ENCODE measurements at regions not wholly inside any gene's neighbourhood (a gene's known extent, or its start where the extent isn't known, plus 50 kb on each side); places are given as distances from the start of the nearest gene placed in this dataset.

GRCh38 chr3:197381371-197381770, 83.0 kb upstream of the DLG1 start:
- Histone ChIP-seq H3K36me3 (ENCODE audit: insufficient read depth, low read length) (no peaks in the 10 kb centered on the region), H3F3A (ENCODE audit: low read depth) (no peaks in the 10 kb centered on the region), H2AFZ (ENCODE audit: low read length) (no peak overlapping the region), H3K4me2 (ENCODE audit: low read depth, low read length, poor library complexity, severe bottlenecking) (no peak overlapping the region), H3K9me3 (ENCODE audit: insufficient read depth, low read depth, low read length) (no peaks in the 10 kb centered on the region), H3K9me2 (replicated peaks; ENCODE audit: low read depth, low read length) (no peaks in the 10 kb centered on the region), H3K9ac (ENCODE audit: low read depth, low read length, poor library complexity, severe bottlenecking) (no peak overlapping the region), H3K79me2 (ENCODE audit: insufficient read depth, low read length) (no peaks in the 10 kb centered on the region), H4K20me1 (ENCODE audit: insufficient read depth, low read length, poor library complexity, severe bottlenecking) (no peaks in the 10 kb centered on the region), H3K4me1 (ENCODE audit: insufficient read depth, low read length, poor library complexity, severe bottlenecking) (no peaks in the 10 kb centered on the region), H3K27me3 (ENCODE audit: insufficient read depth, low read length, poor library complexity, severe bottlenecking) (no peaks in the 10 kb centered on the region), H3K4me3 (ENCODE audit: low read length, poor library complexity, severe bottlenecking) (no peak overlapping the region)
- TF ChIP-seq CTCF (conservative IDR thresholded peaks at IDR 0.05; ENCODE audit: low read length) = no peak
- TF ChIP-seq EZH2phosphoT487 (IDR thresholded peaks at IDR 0.05; ENCODE audit: borderline replicate concordance) = no peak

- no peaks in the 10 kb centered on the region for H4K20me1 ChIP-seq (ENCODE audit: insufficient read depth, low read length, poor library complexity, severe bottlenecking)
- no peaks in the 10 kb centered on the region for H3K36me3 ChIP-seq (ENCODE audit: insufficient read depth, low read length)
- no peak for TF ChIP-seq EZH2phosphoT487 (IDR thresholded peaks at IDR 0.05; ENCODE audit: borderline replicate concordance)
- no peak for TF ChIP-seq CTCF (conservative IDR thresholded peaks at IDR 0.05; ENCODE audit: low read length)
- no peaks in the 10 kb centered on the region for H3K27me3 ChIP-seq (ENCODE audit: insufficient read depth, low read length, poor library complexity, severe bottlenecking)
- no peak overlapping the region for H2AFZ ChIP-seq (ENCODE audit: low read length)
- H3K9me2 ChIP-seq (replicated peaks; ENCODE audit: low read depth, low read length) = no peaks in the 10 kb centered on the region
- no peaks in the 10 kb centered on the region for H3K79me2 ChIP-seq (ENCODE audit: insufficient read depth, low read length)
- H3K4me2 ChIP-seq (ENCODE audit: low read depth, low read length, poor library complexity, severe bottlenecking) = no peak overlapping the region
- no peaks in the 10 kb centered on the region for H3F3A ChIP-seq (ENCODE audit: low read depth)
- H3K4me3 ChIP-seq (ENCODE audit: low read length, poor library complexity, severe bottlenecking) = no peak overlapping the region
- no peaks in the 10 kb centered on the region for H3K4me1 ChIP-seq (ENCODE audit: insufficient read depth, low read length, poor library complexity, severe bottlenecking)
- no peak overlapping the region for H3K9ac ChIP-seq (ENCODE audit: low read depth, low read length, poor library complexity, severe bottlenecking)
- no peaks in the 10 kb centered on the region for H3K9me3 ChIP-seq (ENCODE audit: insufficient read depth, low read depth, low read length)
Measured at GRCh38 chr3:197380786-197381185, 82.4 kb upstream of the DLG1 start.

GRCh38 chr3:197378985-197379718, 80.7 kb upstream of the DLG1 start:
- no peaks in the 10 kb centered on the region for H3K36me3 ChIP-seq (ENCODE audit: insufficient read depth, low read length)
- no peaks in the 10 kb centered on the region for H3F3A ChIP-seq (ENCODE audit: low read depth)
- no peaks in the 10 kb centered on the region for H3K9me2 ChIP-seq (replicated peaks; ENCODE audit: low read depth, low read length)
- H3K4me1 ChIP-seq (ENCODE audit: insufficient read depth, low read length, poor library complexity, severe bottlenecking) = no peaks in the 10 kb centered on the region
- H3K4me2 ChIP-seq (ENCODE audit: low read depth, low read length, poor library complexity, severe bottlenecking) = no peak overlapping the region
- H3K4me3 ChIP-seq (ENCODE audit: low read length, poor library complexity, severe bottlenecking) = no peak overlapping the region
- H3K79me2 ChIP-seq (ENCODE audit: insufficient read depth, low read length) = no peaks in the 10 kb centered on the region
- H3K9me3 ChIP-seq (ENCODE audit: insufficient read depth, low read depth, low read length) = no peaks in the 10 kb centered on the region
- H4K20me1 ChIP-seq (ENCODE audit: insufficient read depth, low read length, poor library complexity, severe bottlenecking) = no peaks in the 10 kb centered on the region
- H3K27me3 ChIP-seq (ENCODE audit: insufficient read depth, low read length, poor library complexity, severe bottlenecking) = no peaks in the 10 kb centered on the region
- no peak overlapping the region for H3K9ac ChIP-seq (ENCODE audit: low read depth, low read length, poor library complexity, severe bottlenecking)
- TF ChIP-seq EZH2phosphoT487 (IDR thresholded peaks at IDR 0.05; ENCODE audit: borderline replicate concordance) (no peak), CTCF (conservative IDR thresholded peaks at IDR 0.05; ENCODE audit: low read length) (no peak)
- no peak overlapping the region for H2AFZ ChIP-seq (ENCODE audit: low read length)

All from Loucy (cell line).